Activated CD8-positive, alpha-beta T cell treated with anti-CD3 and anti-CD28 coated beads for 36 hours (primary cell): ENCODE measurements at regions not wholly inside any gene's neighbourhood (a gene's known extent, or its start where the extent isn't known, plus 50 kb on each side); places are given as distances from the start of the nearest gene placed in this dataset.
"Not testable (repeated sequence)": the region's sequence is repeated elsewhere in the genome, so short reads cannot be mapped to it uniquely, and the experiment has no call there.

ENCODE experiments used
- ATAC-seq: fragments of 200-7000 bp; cut with Tn5 transposase; one replicate; pipeline ENCODE4 v1.10.0; 2021; ENCODE audit warnings: mild to moderate bottlenecking, moderate library complexity
- CTCF ChIA-PET: fragments of 350-600 bp; sonication (Branson Sonifier 250); formaldehyde crosslinking; loops from one replicate; lab custom pipeline; 2021; ENCODE audit warnings: antibody characterized with exemption; lab: Charles Lee
- POLR2A ChIA-PET: fragments of 350-600 bp; sonication (Branson Sonifier 250); formaldehyde crosslinking; loops from one replicate; lab custom pipeline; 2021; ENCODE audit warnings: antibody characterized with exemption; lab: Charles Lee
- DNase-seq: peaks from one replicate; pipeline ENCODE4 v3.0.0-alpha.2; 2020
- H3K27ac Mint-ChIP-seq: one replicate; pipeline ENCODE4 v1.8.0; 2021; ENCODE audit warnings: mild to moderate bottlenecking, mixed read lengths
- H3K27me3 Mint-ChIP-seq: one replicate; pipeline ENCODE4 v1.8.0; 2021; ENCODE audit warnings: mixed read lengths
- H3K36me3 Mint-ChIP-seq: one replicate; pipeline ENCODE4 v1.8.0; 2021; ENCODE audit warnings: low read depth, mixed read lengths
- H3K4me1 Mint-ChIP-seq: one replicate; pipeline ENCODE4 v1.8.0; 2021; ENCODE audit warnings: low read depth, mixed read lengths
- H3K4me3 Mint-ChIP-seq: one replicate; pipeline ENCODE4 v1.8.0; 2021; ENCODE audit warnings: mild to moderate bottlenecking, moderate library complexity, mixed read lengths
- H3K9me3 Mint-ChIP-seq: one replicate; pipeline ENCODE4 v1.8.0; 2021; ENCODE audit warnings: mixed read lengths
- CTCF ChIP-seq: fragments of 200-600 bp; IDR thresholded peaks from one replicate; pipeline ENCODE4 v1.8.0; 2022; ENCODE audit warnings: antibody characterized with exemption, mild to moderate bottlenecking
- intact Hi-C: fragments of 100-400 bp; cut with micrococcal nuclease; formaldehyde crosslinking; loops from one replicate; pipeline ENCODE4 v1.10.0; 2022

DNA sequence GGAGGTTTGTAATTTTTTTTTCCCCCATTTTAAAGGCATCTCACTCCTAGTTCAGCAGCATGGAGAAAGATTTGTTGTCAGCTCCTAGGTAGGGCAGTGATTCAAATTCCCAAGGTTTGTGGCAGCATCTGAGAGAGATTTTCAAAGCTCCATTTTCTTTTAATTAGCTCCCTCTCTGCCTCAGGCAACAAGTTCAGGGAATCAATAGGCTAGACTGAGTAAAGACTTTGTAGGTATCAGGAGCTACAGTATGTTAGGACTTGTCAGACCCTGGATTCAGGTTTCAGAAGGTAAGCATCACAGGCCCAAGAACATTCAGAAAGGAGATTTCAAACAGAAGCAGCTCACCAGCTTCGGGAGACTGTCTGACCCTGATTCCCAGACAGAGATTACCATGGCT is 273.3 kb upstream of the ERBB4 start:
- intact Hi-C loops = no loop called here

GRCh38 chr2:212811036-212811805 is 272.6 kb upstream of the ERBB4 start:
- no peak for ATAC-seq
- POLR2A ChIA-PET = no interaction called here

More for the DNA sequence above, 273.3 kb upstream of the ERBB4 start:
- POLR2A ChIA-PET = no interaction called here
- no peaks in the 10 kb centered on the region for H3K9me3 Mint-ChIP-seq
- CTCF ChIA-PET = interaction anchor here (0.9 to 1.0 kb wide), 2 partner anchors 11 to 35 kb away, joined by 3 read pairs; no protein-coding TSS in a partner anchor
- no peak for TF ChIP-seq CTCF
- peaks cover 8% of the 10 kb centered on the region for H3K4me1 Mint-ChIP-seq
- DNase-seq (no peak), ATAC-seq (no peak)
- no peak overlapping the region for H3K27ac Mint-ChIP-seq
- peaks cover 1% of the 10 kb centered on the region for H3K27me3 Mint-ChIP-seq
- H3K36me3 Mint-ChIP-seq = no peaks in the 10 kb centered on the region
- no peak overlapping the region for H3K4me3 Mint-ChIP-seq

DNA sequence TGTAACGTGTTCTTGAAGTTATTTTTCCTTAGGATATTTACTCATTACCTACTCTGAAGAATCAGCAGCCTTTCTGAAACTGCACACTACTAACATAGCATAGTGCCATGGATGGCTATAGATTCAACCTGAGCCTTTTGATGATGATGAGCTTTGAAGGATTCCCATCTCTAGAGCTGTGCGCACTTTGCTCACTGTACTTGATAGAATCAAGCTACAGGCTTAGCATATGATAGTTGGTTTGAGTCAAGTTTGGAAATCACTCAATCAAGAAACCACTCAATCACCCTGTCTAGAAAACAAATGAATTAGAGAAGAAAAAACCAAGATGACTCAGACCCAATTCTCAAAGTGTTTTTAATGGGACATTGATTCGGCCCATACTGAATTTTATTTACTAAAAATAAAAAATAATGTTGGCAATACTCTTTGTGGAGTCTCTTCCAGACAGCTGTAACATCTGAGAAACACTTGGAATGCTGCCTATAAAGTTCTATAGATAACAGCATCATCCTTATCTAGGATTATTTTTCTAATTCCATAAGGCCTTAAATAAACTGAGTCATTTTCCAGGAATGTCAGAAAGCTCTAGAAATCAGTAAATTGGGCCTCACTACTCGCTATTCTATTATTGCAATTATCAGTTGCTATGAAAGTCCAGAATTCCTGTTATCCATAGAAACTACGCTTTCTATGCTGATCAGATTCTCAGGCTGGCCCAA is 259.0 kb upstream of the ERBB4 start:
- Mint-ChIP-seq H3K36me3 (no peaks in the 10 kb centered on the region), H3K4me3 (no peak overlapping the region), H3K9me3 (no peaks in the 10 kb centered on the region), H3K27me3 (no peaks in the 10 kb centered on the region), H3K4me1 (no peaks in the 10 kb centered on the region), H3K27ac (no peak overlapping the region)
- peak; percentile 37 for ATAC-seq
- peak; percentile 5 for DNase-seq
- intact Hi-C loops = no loop called here
- ChIA-PET CTCF (interaction anchor here (0.9 kb wide), 1 partner anchor 20 kb away, joined by 3 read pairs; no protein-coding TSS in a partner anchor), POLR2A (no interaction called here)
- no peak for TF ChIP-seq CTCF

More at GRCh38 chr2:212811036-212811805, 272.6 kb upstream of the ERBB4 start:
- H3K9me3 Mint-ChIP-seq = no peaks in the 10 kb centered on the region
- no peaks in the 10 kb centered on the region for H3K36me3 Mint-ChIP-seq
- peaks cover 1% of the 10 kb centered on the region for H3K27me3 Mint-ChIP-seq
- no peak overlapping the region for H3K27ac Mint-ChIP-seq
- DNase-seq = no peak
- no peak for TF ChIP-seq CTCF
- no peak overlapping the region for H3K4me3 Mint-ChIP-seq
- CTCF ChIA-PET = interaction anchor here (1.0 kb wide), 1 partner anchor 12 kb away, joined by 3 read pairs; no protein-coding TSS in a partner anchor
- peaks cover 8% of the 10 kb centered on the region for H3K4me1 Mint-ChIP-seq
- intact Hi-C loops = no loop called here

DNA sequence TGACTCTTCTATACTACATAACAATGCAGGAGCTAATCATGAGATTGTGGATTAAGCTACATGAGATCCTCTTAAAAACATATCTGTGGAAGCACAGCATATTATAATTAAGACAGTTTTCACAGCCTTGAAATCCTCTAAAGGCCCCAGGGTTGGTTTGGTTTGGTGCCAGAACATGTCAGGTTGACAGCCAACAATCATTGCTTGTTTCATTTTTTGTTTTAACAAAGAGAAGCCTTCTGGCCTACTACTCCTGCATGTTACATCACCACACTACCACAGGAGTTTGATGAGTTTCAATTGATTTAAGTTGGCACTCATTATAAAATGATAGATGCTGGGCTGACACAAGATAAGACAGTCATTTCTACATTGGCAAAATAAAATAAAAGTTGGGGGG is 255.9 kb upstream of the ERBB4 start:
- DNase-seq (no peak), ATAC-seq (no peak)
- Mint-ChIP-seq H3K27ac (no peak overlapping the region), H3K4me1 (no peaks in the 10 kb centered on the region), H3K36me3 (no peaks in the 10 kb centered on the region), H3K4me3 (no peak overlapping the region), H3K27me3 (no peaks in the 10 kb centered on the region), H3K9me3 (no peaks in the 10 kb centered on the region)
- intact Hi-C loops = no loop called here
- ChIA-PET POLR2A (interaction anchor here (0.6 kb wide), 1 partner anchor 80 kb away, joined by 3 read pairs; no protein-coding TSS in a partner anchor), CTCF (interaction anchor here (2.5 kb wide), 1 partner anchor 17 kb away, joined by 7 read pairs; no protein-coding TSS in a partner anchor)
- no peak for TF ChIP-seq CTCF

DNA sequence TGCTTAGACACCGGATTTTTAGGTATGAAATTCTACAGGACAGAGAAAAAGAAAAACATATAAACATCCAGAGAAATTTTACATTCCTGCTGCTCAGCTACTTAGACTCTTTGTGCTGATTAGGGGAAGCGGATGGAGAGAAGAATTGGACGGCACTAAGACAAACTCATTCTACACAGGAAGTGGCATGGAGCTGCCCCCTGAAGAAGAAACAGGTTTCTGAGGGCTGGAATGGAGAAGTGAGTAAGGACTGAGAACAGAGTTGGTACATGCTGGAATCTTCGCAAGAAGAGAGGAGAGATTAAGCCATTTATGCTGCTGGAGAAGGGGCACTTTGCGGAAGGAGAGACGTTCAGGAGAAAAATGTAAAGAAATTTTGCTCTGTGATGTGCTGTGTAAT is 253.0 kb upstream of the ERBB4 start:
- Mint-ChIP-seq H3K27me3 (no peaks in the 10 kb centered on the region), H3K27ac (no peak overlapping the region)
- no peak for TF ChIP-seq CTCF

DNA sequence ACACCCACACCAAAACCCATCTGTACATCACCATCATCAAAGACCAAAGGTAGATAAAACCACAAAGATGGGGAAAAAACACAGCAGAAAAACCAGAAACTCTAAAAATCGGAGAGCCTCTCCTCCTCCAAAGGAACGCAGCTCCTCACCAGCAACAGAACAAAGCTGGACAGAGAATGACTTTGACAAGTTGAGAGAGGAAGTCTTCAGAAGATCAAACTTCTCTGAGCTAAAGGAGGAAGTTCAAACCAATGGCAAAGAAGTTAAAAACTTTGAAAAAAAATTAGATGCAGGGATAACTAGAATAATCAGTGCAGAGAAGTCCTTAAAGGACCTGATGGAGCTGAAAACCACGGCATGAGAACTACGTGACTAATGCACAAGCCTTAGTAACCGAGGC is 247.5 kb upstream of the ERBB4 start:
- intact Hi-C loops, H3K36me3 Mint-ChIP-seq, POLR2A ChIA-PET, H3K4me1 Mint-ChIP-seq, H3K27ac Mint-ChIP-seq, DNase-seq, H3K27me3 Mint-ChIP-seq, H3K4me3 Mint-ChIP-seq, ATAC-seq: not testable (repeated sequence)
- peaks cover 16% of the 10 kb centered on the region for H3K9me3 Mint-ChIP-seq
- CTCF ChIA-PET = interaction anchor here (1.6 kb wide), 1 partner anchor 9 kb away, joined by 3 read pairs; no protein-coding TSS in a partner anchor

More for the DNA sequence above, 253.0 kb upstream of the ERBB4 start:
- no peak for DNase-seq
- no peak for ATAC-seq
- Mint-ChIP-seq H3K36me3 (no peaks in the 10 kb centered on the region), H3K4me1 (no peaks in the 10 kb centered on the region), H3K9me3 (no peaks in the 10 kb centered on the region), H3K4me3 (no peak overlapping the region)
- CTCF ChIA-PET = no interaction called here
- intact Hi-C loops = no loop called here
- POLR2A ChIA-PET = no interaction called here
